Endothelial cell of umbilical vein (primary cell): ENCODE measurements at regions not wholly inside any gene's neighbourhood (a gene's known extent, or its start where the extent isn't known, plus 50 kb on each side); places are given as distances from the start of the nearest gene placed in this dataset.

ENCODE experiments used
- BruUV-seq: library from RNA; stranded (reverse); fragments of 400-500 nt; replicated peaks from 2 replicates; lab custom pipeline; 2021; lab: Mats Ljungman, UMichigan
- CTCF ChIA-PET: fragments of 300-600, 350-600 bp; sonication (Branson Sonifier 250); formaldehyde crosslinking; loops from one replicate; lab custom pipeline; 2021; ENCODE audit warnings: antibody characterized with exemption, inconsistent platforms; lab: Charles Lee
- POLR2A ChIA-PET: fragments of 300-600, 350-600 bp; sonication (Branson Sonifier 250); formaldehyde crosslinking; loops from one replicate; lab custom pipeline; 2021; ENCODE audit warnings: antibody characterized with exemption, inconsistent platforms; lab: Charles Lee
- DNase-seq: peaks from one replicate; pipeline ENCODE4 v3.0.0-alpha.2; 2011; ENCODE audit warnings: low read depth, low spot score
- FAIRE-seq: peaks from 2 replicates; lab custom pipeline; 2011; peaks lifted over from hg19 to GRCh38; lab: Jason Lieb, UNC
- H2AFZ ChIP-seq: 2 replicates; pipeline ENCODE4 v1.6.0; 2012; ENCODE audit warnings: low read depth, low read length, control low read depth, inconsistent platforms
- H3K27ac ChIP-seq: 2 replicates; pipeline ENCODE4 v1.5.1; 2011; ENCODE audit warnings: low read depth, mild to moderate bottlenecking, control low read depth, low read length, moderate library complexity; ENCODE audit not compliant: insufficient read depth
- H3K27me3 ChIP-seq, 2 experiments: 2 replicates each; pipeline versions ENCODE4 v1.6.0 to v1.6.1; 2011; ENCODE audit warnings: low read length in 2 of 2, mixed read lengths in 1 of 2; ENCODE audit not compliant: control insufficient read depth in 2 of 2, insufficient read depth in 2 of 2
- H3K36me3 ChIP-seq, 2 experiments: 2 replicates in 1 of 2; 3 replicates in 1 of 2; pipeline ENCODE4 v1.5.1; 2011; ENCODE audit warnings: low read length in 2 of 2, mild to moderate bottlenecking in 1 of 2, moderate library complexity in 1 of 2; ENCODE audit not compliant: control insufficient read depth in 2 of 2, insufficient read depth in 2 of 2; ENCODE audit errors: extremely low read depth in 1 of 2
- H3K4me1 ChIP-seq: 3 replicates; pipeline ENCODE4 v1.5.1; 2011; ENCODE audit warnings: mild to moderate bottlenecking, low read length; ENCODE audit not compliant: control insufficient read depth, insufficient read depth; ENCODE audit errors: extremely low read depth
- H3K4me2 ChIP-seq: 2 replicates; pipeline ENCODE4 v1.6.1; 2011; ENCODE audit warnings: low read length, control low read depth, mixed read lengths; ENCODE audit not compliant: insufficient read depth
- H3K4me3 ChIP-seq, 3 experiments: fragments of 200-600 bp in 1 of 3; sonication (generic), shearing (Covaris generic) in 1 of 3; replicated peaks in 1 of 3; 2 replicates each; pipeline ENCODE4 v1.5.1; 2011 to 2016; ENCODE audit warnings: control low read depth in 3 of 3, low read length in 3 of 3, mild to moderate bottlenecking in 2 of 3, inconsistent platforms in 1 of 3, low read depth in 1 of 3, moderate library complexity in 1 of 3; ENCODE audit not compliant: insufficient read depth in 1 of 3
- H3K79me2 ChIP-seq: 2 replicates; pipeline ENCODE4 v1.6.0; 2012; ENCODE audit warnings: low read length, inconsistent platforms; ENCODE audit not compliant: control insufficient read depth, insufficient read depth
- H3K9ac ChIP-seq: replicated peaks from 2 replicates; pipeline ENCODE3; 2011; ENCODE audit warnings: low read length, control low read depth; ENCODE audit not compliant: insufficient read depth; ENCODE audit errors: extremely low read depth
- H3K9me1 ChIP-seq: replicated peaks from 3 replicates; pipeline ENCODE4 v1.6.0; 2011; ENCODE audit warnings: mild to moderate bottlenecking, low read length; ENCODE audit not compliant: control insufficient read depth, insufficient read depth; ENCODE audit errors: extremely low read depth
- H3K9me3 ChIP-seq: replicated peaks from 2 replicates; pipeline ENCODE4 v1.5.1; 2012; ENCODE audit warnings: low read length, inconsistent platforms; ENCODE audit not compliant: control insufficient read depth, insufficient read depth
- H4K20me1 ChIP-seq: replicated peaks from 2 replicates; pipeline ENCODE3; 2011; ENCODE audit warnings: mild to moderate bottlenecking, low read length; ENCODE audit not compliant: control insufficient read depth, insufficient read depth; ENCODE audit errors: extremely low read depth
- CTCF ChIP-seq, 2 donors: IDR thresholded peaks; 1 replicate in 1 of 2; 2 replicates in 1 of 2; pipeline ENCODE4 v1.5.1; 2011; ENCODE audit warnings: low read length in 2 of 2, mild to moderate bottlenecking in 2 of 2, moderate library complexity in 2 of 2, control low read depth in 1 of 2, inconsistent platforms in 1 of 2, low read depth in 1 of 2; ENCODE audit not compliant: insufficient read depth in 1 of 2; ENCODE audit errors: extremely low read depth in 1 of 2
- EZH2 ChIP-seq: IDR thresholded peaks from 2 replicates; pipeline ENCODE4 v1.6.1; 2012; ENCODE audit warnings: borderline replicate concordance, low read depth, mild to moderate bottlenecking, moderate library complexity, low read length, inconsistent platforms; ENCODE audit not compliant: severe bottlenecking
- FOS ChIP-seq: IDR thresholded peaks from 2 replicates; pipeline ENCODE4 v1.6.1; 2011; ENCODE audit warnings: mild to moderate bottlenecking, low read length, moderate library complexity, borderline replicate concordance; ENCODE audit not compliant: insufficient read depth
- GATA2 ChIP-seq: IDR thresholded peaks from 2 replicates; pipeline ENCODE4 v1.7.0; 2011; ENCODE audit warnings: low read depth, mild to moderate bottlenecking, moderate library complexity, mixed read lengths, low read length; ENCODE audit not compliant: insufficient read length, insufficient read depth
- JUN ChIP-seq: IDR thresholded peaks from 2 replicates; pipeline ENCODE4 v1.6.1; 2011; ENCODE audit warnings: borderline replicate concordance, low read depth; ENCODE audit not compliant: insufficient read length, insufficient read depth
- MAX ChIP-seq: IDR thresholded peaks from 2 replicates; pipeline ENCODE4 v1.6.1; 2011; ENCODE audit not compliant: insufficient read depth, insufficient read length
- MYC ChIP-seq: IDR thresholded peaks from one replicate; pipeline ENCODE4 v1.6.1; 2011; ENCODE audit warnings: mild to moderate bottlenecking, low read depth, low read length
- POLR2AphosphoS5 ChIP-seq: IDR thresholded peaks from 2 replicates; pipeline ENCODE4 v1.6.1; 2012; ENCODE audit warnings: low read depth, mild to moderate bottlenecking, control low read depth, low read length, moderate library complexity; ENCODE audit not compliant: insufficient read depth
- dilution Hi-C: fragments of 300-500 bp; cut with MboI; formaldehyde crosslinking; loops from one replicate; pipeline ENCODE4 v1.15.0; 2019; ENCODE audit warnings: low sequenced_read_pairs; ENCODE audit not compliant: extremely low pct_ligation_motif_present
- intact Hi-C: fragments of 100-400 bp; cut with micrococcal nuclease; formaldehyde crosslinking; loops from one replicate; pipeline ENCODE4 v1.10.0; 2022

- FAIRE-seq: no peak
- H3K79me2 ChIP-seq: no peaks in the 10 kb centered on the region
- no peaks in the 10 kb centered on the region for H3K36me3 ChIP-seq
- ChIA-PET CTCF (interaction anchor here (1.2 kb wide), 1 partner anchor 86 kb away, joined by 4 read pairs; no protein-coding TSS in a partner anchor), POLR2A (interaction anchor here (0.6 kb wide), 1 partner anchor 157 kb away, joined by 4 read pairs; no protein-coding TSS in a partner anchor)
- no peak for TF ChIP-seq POLR2AphosphoS5
- no peak for TF ChIP-seq MYC
- TF ChIP-seq MAX: no peak
- no peak for TF ChIP-seq GATA2
- TF ChIP-seq EZH2: no peak
- no peak for TF ChIP-seq JUN
- intact Hi-C loops: loop anchor here (10.0 kb wide), 2 partner anchors 1107 to 1197 kb away; no protein-coding TSS in a partner anchor
- H2AFZ ChIP-seq: no peak overlapping the region
- H3K9ac ChIP-seq: no peak overlapping the region
- dilution Hi-C loops: no loop called here
- no peaks in the 10 kb centered on the region for H3K4me1 ChIP-seq
- no peak overlapping the region for H3K27ac ChIP-seq
- no TSS peak for BruUV-seq
- no peaks in the 10 kb centered on the region for H3K27me3 ChIP-seq
- no peak for DNase-seq
- no peaks in the 10 kb centered on the region for H3K9me3 ChIP-seq
- H3K4me3 ChIP-seq: no peak overlapping the region
- no peak overlapping the region for H3K4me2 ChIP-seq
- H3K9me1 ChIP-seq: no peaks in the 10 kb centered on the region
- H4K20me1 ChIP-seq: no peaks in the 10 kb centered on the region
These were observed 568.6 kb downstream of the HAO1 start for GRCh38 chr20:7371518-7372163.

- DNase-seq: peak; percentile 34
- TF ChIP-seq MAX (no peak), POLR2AphosphoS5 (no peak), MYC (no peak), CTCF (IDR thresholded peaks at IDR 0.05; ENCODE audit: extremely low read depth in 1 of 2, insufficient read depth in 1 of 2, low read depth in 1 of 2, low read length in 2 of 2) (peak; percentile 9 to 23), FOS (no peak), GATA2 (no peak)
These were observed 564.4 kb downstream of the HAO1 start for GRCh38 chr20:7375905-7376304.

More at GRCh38 chr20:7375905-7376304, 564.4 kb downstream of the HAO1 start:
- BruUV-seq: no TSS peak
- POLR2A ChIA-PET: no interaction called here
- Histone ChIP-seq H3K27ac (no peak overlapping the region), H3K79me2 (no peaks in the 10 kb centered on the region), H3K27me3 (no peaks in the 10 kb centered on the region), H3K36me3 (no peaks in the 10 kb centered on the region), H3K9me1 (no peaks in the 10 kb centered on the region), H3K9ac (no peak overlapping the region), H4K20me1 (no peaks in the 10 kb centered on the region), H3K4me3 (no peak overlapping the region), H3K4me2 (no peak overlapping the region), H3K9me3 (no peaks in the 10 kb centered on the region), H3K4me1 (no peaks in the 10 kb centered on the region), H2AFZ (no peak overlapping the region)
- dilution Hi-C loops (no loop called here), intact Hi-C loops (loop anchor here (1.0 to 10.0 kb wide), 7 partner anchors 264 to 1201 kb away; partner anchors contain the start of gene BMP2)
- CTCF ChIA-PET: interaction anchor here (1.0 to 2.9 kb wide), 3 partner anchors 16 to 483 kb away, joined by 3 to 10 read pairs (median 3); no protein-coding TSS in a partner anchor
- no peak for FAIRE-seq
